Retina (tissue), 1 donor: ENCODE measurements at regions not wholly inside any gene's neighbourhood (a gene's known extent, or its start where the extent isn't known, plus 50 kb on each side); places are given as distances from the start of the nearest gene placed in this dataset.
A peak's percentile ranks its signal among the peaks of the same experiment; 100 is the strongest.
"Not testable (repeated sequence)": the region's sequence is repeated elsewhere in the genome, so short reads cannot be mapped to it uniquely, and the experiment has no call there.

Experiments
- DNase-seq: peaks from one replicate; pipeline ENCODE4 v3.0.0-alpha.2; 2016

DNA sequence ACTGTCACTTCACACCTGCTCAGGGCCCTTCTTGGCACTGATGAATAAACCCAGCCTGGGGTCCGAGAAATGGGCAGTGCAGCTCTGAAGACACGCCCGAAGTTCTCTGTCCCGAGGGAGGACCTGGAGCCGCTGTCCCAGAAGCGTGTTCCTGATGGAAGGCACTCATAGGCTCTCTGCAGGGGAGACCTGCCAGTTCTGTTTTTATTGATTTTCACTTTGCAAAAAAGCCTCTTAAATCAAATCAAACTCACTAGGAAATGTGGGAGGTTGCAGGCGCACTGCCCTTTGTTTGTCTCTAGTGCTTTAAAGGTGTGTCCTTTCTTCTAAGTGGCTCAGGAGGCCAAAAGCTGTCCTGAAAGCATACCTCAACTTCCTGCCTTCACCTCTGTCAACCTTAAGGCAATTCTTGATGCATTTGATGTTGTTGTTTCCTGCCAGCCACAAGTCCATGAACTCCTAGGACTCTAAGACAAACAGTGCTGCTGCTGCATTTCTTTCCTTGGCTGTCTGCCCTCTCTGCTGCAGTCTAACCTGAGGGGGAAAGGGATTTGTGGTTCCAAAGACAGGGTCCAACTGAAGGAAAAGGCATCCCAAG lies 663.2 kb downstream of the UQCRFS1 start:
- no peak for DNase-seq

DNA sequence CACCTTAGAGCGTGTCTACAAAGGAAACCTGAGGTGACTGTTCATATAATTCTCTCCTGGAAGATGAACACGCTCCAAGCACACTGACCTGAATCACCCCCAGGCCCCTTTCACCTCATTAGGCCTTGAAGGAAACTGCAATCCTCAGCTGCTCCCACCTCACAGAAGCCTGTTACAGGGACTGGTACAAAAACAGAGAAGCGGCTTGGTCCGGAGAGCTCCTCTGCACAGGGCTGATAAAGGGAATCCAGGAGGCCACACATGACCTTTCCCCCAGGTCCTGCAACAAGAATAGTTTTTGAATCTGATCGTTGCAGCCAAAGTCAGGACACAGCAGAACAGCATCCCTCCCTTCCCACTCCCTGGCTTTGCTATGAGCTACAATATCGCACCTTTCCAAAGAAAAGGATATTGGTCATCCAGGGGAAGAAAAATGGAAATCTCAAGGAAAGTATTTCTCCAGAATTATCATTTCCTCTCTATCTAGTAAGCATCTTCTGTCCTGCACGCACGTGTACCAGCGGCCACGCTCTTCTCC lies 666.7 kb downstream of the UQCRFS1 start:
- no peak for DNase-seq

DNA sequence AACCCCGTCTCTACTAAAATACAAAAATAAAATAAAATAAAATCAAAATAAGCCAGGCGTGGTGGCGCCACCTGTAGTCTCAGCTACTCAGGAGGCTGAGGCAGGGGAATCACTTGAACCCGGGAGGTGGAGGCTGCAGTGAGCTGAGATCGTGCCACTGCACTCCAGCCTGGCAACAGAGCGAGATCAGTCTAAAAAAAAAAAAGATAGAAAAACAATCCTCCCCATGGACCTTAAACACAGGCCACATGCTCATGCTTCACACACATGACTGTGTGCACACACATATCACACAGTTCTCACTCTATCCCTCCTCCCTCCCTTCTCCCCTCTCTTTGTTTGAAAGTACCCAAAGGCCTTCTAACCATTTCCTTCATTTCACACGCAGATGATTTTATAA lies 667.6 kb downstream of the UQCRFS1 start:
- DNase-seq = not testable (repeated sequence)

DNA sequence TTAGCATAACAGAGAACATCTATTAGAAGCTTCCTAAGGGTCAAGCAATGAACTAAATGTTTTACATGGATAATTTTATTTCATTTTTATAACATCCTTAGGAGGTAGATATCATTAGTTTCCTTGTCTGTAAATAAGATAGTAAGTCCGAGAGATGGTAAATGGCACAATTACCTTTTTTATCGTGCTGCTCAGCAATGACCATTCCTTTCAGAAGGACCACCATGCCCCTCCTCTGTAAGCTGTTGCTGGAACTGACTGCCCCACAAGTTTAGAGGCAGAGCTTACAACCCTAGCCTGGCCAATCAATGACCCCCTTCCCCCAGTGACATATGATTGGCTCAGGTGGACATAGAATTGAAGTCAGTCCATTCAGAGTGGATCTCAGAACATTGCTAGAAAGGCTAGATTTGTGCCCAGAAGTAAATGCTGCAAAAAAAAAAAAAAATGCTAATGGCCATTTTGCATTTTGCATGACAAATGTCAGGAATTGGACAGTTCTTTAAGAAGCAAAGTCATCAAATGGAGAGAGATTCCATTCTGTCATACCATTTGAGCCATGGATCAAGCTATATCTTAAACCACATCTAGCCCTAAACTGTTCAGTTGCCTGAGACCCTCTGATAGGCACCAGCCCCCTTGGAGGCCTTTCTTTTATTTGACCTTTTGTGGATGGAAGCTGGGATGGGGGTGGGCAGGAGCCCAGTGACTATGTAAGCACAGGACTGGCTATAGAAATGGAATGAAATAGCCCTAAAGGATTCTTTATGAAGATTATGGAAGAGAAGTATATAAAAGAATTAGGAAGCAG lies 668.3 kb downstream of the UQCRFS1 start:
- DNase-seq = no peak

DNA sequence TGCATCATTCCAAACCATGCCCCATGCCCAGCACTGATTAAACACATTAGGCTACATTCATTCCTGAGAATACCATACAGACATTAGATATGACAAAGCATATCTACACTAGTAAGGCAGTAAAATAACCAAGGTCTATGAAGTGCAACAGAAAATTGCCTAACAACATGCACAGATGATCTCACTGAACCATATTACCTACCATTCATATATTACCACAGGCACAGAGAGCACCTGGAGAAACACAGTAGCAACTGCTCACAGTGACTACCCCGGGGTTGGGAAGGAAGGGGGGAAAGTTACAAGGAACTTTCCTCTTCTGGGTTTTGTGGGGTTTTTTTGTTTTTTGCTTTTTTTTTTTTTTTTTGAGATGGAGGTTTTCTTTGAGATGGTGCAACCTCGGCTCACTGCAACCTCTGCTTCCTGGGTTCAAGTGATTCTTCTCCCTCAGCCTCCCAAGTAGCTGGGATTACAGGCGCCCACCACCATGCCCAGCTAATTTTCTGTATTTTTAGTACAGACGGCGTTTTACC lies 669.6 kb downstream of the UQCRFS1 start:
- DNase-seq = no peak

DNA sequence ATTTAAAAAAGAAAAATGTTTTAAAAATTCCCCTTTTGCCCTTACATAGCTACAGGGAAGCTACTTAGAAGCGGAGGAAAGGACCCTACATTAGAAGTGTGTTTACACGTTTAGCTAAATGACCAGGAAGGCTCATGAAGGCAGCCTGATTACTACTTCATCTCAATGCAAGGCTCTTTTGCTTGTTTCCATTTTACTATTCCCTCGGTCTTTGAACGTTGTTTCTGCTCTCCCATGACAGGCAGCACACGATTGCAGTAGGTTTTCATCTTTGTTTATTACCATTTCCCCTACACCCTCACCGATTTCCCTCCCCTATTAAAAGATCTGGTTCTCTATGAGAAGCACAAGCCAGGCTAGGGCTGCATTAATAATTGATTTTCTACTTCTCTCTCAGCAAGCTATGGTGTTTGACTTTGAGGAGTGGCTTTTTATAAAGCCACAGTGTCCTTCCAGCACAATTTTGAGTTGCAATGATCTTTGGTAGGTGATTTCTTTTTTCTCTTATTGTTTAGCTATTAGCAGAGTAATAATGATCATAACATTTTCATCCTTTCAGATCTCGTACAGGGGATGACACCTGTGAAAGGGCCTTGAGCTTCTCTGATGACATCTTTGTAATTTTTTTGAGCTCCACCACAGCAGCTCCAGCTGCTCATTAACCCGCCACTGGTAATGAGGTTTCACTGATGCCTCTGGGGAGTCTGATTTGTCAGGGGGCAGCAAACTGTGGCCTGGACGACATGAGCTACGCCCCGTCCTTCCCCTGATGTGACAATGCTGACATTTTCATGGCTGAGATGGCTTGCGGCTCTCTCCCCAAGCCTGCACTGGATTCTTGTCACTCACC lies 670.3 kb downstream of the UQCRFS1 start:
- DNase-seq = peak; percentile 56

DNA sequence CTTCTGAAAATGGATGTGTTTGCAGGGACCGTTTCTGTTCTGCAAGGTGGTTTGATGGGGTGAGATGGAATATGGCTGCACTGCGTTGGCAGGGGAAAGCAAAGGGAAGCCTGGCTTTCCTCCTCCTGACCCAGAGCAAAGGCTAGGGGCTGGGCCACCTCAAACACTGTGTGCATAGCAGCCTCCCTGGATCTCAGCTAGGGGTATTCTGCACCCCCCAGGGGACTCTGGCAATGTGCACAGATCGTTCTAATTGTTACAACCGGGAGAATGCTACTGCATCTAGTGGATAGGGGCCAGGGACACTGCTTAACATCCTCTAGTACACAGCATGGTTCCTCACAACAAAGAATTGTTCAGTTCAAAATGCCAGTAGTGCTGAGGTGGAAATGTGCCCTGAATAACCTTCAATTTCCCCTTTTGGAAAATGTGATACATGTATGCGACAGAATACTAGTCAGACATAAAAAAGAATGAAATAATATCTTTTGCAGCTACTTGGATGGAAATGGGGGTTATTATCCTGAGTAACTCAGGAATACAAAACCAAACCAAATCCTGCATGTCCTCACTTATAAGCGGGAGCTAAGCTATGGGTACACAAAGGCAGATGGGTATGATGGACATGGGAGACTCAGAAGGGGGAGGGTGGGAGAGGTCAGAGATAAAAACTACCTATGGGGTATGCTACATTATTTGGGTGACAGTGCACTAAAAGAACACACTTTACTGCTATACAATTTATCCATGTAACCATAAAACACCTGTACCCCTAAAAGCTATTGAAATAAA lies 671.2 kb downstream of the UQCRFS1 start:
- DNase-seq = no peak

DNA sequence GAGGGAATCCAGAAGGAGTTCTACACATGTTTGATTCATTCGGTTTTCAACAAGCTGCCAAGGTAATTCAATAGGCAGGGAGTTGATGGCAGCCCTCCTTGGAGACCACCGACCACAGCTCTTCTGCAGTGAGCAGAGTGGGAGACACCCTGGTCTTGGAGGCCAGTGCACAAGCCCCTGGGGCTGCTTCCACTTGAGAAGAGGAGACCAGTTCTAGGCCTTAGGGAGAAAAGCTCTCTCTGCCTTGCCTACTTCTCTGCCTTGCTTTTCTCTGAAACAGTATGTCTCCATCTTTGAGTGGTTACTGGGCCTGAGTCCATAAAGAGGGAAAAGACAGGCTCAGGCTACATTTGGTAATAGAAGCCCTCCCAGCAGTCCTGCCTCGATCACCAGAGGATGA lies 671.9 kb downstream of the UQCRFS1 start:
- no peak for DNase-seq

DNA sequence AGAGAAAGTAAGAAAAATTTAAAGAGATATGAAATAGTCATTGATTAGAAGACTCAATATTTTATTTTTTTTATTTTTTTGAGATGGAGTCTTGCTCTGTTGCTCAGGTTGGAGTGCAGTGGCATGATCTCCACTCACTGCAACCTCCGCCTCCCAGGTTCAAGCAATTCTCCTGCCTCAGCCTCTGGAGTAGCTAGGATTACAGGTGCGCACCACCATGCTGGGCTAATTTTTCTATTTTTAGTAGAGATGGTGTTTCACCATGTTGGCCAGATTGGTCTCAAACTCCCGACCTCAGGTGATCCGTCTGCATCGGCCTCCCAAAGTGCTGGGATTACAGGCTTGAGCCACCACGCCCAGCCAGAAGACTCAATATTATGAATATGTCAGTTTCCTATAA lies 672.6 kb downstream of the UQCRFS1 start:
- DNase-seq = not testable (repeated sequence)

DNA sequence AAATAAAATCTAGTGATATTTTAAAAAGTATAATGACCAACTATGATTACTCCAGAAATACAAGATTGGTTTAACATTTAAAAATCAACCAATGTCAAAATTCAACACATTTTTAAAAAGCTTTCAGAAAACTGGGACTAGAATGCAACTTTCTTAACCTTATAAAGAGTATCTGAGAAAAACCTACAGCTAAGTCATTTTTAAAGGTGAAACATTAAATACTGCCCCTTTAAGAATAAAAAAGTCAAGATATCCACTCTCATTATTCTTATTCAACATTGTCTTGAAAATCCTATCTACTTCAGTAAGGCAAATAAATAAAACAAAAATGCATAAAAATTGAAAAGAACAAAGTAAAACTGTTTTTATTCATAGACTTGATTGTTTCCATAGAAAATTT lies 673.2 kb downstream of the UQCRFS1 start:
- no peak for DNase-seq

DNA sequence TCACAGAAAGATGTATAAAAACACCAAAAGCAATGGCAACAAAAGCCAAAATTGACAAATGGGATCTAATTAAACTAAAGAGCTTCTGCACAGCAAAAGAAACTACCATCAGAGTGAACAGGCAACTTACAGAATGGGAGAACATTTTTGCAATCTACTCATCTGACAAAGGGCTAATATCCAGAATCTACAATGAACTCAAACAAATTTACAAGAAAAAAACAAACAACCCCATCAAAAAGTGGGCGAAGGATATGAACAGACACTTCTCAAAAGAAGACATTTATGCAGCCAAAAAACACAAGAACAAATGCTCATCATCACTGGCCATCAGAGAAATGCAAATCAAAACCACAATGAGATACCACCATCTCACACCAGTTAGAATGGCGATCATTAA lies 674.4 kb downstream of the UQCRFS1 start:
- not testable (repeated sequence) for DNase-seq

DNA sequence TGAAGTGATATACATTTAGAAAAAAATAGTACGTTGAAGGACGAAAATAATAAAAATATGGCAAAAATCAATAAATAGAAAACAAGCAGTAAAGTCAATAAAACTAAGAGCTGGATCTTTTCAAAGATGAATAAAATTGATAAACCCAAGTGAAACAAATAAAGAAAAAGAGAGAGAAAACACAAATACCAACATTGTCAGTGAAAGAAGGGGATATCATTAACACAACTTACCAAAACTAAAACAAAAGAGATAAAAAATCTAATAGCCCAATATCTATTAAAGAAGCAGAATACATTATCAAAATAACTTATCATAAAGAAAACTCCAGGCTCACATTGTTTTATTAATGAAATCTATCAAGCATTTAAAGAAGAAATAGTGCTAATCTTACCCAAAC lies 675.1 kb downstream of the UQCRFS1 start:
- no peak for DNase-seq

DNA sequence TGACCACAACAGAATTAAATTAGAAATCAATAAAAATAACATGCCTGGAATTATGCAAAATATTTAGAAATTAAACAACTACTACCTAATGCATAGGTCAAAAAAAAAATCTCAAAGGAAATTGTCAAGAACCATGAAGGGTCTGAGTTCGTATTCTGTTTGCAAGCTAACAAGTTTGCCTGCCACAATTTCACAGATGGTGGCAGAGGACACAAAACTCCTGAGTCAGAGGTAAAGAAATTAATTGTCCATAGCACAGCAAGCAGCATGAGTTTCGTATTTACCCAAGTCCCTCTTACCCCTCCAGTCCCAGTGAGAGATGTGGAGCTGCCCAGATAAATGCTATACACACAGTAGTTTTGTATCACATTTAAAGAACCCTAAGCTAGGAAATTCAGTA lies 675.9 kb downstream of the UQCRFS1 start:
- no peak for DNase-seq

DNA sequence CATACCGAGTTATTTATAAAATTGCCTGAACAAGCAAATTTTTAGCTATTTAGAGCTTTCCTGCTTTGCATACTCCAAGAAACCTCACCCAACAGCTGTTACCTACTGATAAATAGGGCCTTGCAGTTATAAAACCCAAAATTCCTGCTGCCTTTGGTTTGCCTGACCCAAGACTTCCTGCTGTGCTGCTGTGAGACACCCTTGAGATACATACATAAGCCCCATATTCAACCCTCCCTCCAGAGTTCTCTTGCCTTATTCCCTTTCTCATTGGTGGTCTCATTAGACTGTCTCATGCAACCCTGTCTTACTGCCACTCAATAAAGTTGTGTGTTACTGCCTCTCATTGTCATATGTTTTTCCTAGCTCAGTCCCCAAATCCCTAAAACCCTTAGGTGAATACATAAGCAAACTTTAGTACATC lies 677.6 kb downstream of the UQCRFS1 start:
- no peak for DNase-seq

DNA sequence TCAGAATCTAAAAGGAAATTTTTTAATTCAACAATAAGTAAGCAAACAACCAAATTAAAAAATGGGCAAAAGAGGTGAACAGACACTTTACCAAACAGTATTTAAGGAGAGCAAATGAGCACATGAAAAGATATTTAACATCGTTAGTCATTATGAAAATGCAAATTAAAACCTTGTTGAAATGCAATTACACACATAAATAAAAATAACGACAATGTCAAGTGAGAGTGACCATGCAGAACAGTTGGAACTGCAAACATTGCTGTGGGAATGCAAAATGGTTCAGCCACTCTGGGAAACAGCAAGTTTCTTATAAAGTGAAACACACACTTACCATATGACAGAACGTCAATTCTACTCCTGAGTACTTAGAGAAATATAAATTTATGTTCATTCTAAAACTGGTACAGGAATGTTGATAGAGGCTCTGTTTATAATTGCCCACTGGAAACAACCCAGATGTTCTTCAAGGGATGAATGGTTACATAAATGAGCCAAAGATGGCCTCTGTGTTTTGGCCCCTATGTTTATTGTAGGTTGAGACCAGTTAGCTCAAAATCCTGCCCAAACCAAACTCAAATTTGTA lies 678.1 kb downstream of the UQCRFS1 start:
- DNase-seq = no peak

DNA sequence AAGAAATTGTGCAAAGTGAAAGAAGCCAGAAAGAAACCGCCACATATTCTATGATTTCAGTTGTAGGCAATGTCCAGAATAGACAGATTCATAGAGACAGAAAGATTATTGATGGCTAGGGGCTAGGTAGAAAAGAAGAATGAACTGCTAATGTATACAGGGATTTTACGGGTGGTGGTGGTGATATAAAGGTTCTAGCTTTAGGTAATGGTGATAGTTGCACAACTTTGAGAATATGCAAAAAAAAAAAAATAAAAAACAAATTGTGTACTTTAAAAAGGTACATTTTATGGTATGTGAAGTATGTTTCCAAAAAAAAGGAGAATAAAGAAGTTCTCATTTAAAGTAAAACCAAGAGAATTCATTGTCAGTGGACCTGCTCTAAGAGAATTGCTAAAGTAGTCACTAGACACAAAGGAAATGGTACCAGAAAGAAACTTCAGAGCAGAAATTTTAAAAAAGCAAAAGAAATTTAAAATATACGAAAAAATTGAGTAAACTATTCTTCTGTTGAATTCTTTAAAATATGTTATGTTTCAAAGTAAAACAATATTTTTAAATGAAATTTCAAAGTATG lies 680.1 kb downstream of the UQCRFS1 start:
- DNase-seq = no peak

DNA sequence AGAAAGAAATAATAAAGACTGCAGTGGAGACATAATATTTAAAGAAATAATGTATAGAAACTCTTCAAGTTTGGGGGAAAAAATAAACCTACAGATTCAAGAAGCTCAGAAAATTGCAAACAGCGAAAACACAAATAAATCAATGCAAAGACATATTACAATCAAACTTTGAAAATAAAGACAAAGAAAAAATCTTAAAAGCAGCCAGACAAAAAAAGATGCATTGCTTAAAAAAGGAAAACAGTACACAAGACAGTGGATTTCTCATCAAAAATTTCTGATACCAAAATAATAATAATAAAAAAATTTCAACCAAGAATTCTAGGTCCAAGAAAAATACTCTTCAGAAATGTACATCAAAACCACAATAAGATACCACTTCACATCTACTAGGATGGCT lies 681.0 kb downstream of the UQCRFS1 start:
- DNase-seq = no peak

DNA sequence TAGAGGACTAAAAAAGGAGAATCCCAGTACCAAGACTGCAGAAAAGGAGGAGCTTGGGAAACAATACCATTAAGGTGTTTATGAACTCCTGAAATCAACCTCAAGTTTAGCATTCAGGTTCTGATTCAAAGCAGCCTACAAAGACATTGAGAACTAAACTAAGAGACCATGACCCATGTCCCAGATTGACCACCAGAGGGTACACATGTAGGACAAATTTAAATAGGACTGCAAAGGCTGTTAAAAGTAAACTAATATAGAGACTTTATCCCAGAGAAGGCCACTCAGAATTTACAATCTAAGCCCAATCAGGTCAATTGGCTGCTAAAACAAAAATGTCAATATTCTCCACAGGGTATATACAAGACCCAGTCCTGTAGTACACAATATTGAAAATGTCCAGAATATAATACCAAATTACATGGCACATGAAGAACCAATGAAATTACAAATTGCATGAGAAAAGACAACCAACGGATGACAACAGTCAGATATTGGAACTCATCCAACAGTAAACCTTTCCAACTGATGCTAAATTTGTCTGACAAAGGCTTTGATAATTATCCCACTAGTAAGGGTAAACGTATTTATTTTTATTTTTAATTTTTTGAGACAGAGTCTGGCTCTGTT lies 682.4 kb downstream of the UQCRFS1 start:
- DNase-seq = no peak

DNA sequence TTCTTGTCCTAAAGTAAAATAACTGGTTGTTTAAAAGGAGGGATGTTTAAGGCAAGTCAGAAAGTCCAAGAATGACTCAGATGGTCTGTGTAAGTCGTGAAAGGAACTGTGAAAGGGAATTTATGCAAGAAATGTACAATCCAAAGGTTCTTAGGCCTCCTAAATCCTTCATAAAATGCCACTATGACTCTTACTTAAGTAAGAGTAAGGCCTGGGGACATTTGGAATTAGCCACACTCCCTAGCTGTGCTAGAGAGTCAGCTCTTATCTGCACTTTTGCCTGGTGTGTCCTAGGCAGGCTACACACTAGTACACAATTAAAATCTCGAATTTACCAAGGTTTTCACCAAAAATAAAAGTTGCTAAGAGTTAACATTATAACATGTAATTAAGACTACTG lies 686.9 kb downstream of the UQCRFS1 start:
- no peak for DNase-seq

DNA sequence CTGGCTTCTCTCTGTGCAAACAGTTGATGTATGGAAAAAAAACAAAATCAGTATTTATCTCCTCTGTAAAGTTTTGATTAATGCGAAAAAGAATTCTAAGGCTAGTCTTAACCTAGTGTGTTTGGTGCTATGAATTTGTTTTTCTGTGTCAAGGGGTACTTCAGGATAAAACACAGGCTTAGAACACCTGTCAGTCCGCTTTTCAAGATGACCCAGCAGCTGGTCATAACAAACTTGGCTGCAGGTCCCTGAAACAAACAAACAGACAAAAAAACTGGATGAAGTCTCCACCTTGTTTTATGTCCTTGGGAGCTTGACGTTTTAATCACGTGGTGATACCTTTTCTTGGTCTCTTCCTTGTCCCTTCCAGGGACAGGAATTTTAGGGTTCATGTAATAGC lies 689.3 kb downstream of the UQCRFS1 start:
- no peak for DNase-seq

DNA sequence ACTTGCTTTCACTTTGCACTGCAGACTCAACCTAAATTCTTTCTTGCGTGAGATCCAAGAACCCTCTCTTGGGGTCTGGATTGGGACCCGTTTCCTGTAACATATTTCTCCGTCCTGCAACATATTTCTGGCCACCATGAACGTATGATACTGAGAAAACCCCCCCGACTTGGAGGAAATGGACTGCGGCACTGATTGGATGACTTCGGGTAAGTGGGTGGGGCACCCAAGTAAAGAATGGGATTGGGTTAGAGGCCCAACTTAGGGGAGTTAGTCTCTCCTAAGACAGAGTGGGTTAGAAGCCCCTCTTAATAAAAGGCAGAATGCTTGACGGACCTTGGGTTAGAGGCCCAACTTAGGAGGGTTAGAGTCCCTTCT lies 690.4 kb downstream of the UQCRFS1 start:
- no peak for DNase-seq
